ENCODE measurements at regions not wholly inside any gene's neighbourhood (a gene's known extent, or its start where the extent isn't known, plus 50 kb on each side); places are given as distances from the start of the nearest gene placed in this dataset.
"Not testable (repeated sequence)": the region's sequence is repeated elsewhere in the genome, so short reads cannot be mapped to it uniquely, and the experiment has no call there.

DNA sequence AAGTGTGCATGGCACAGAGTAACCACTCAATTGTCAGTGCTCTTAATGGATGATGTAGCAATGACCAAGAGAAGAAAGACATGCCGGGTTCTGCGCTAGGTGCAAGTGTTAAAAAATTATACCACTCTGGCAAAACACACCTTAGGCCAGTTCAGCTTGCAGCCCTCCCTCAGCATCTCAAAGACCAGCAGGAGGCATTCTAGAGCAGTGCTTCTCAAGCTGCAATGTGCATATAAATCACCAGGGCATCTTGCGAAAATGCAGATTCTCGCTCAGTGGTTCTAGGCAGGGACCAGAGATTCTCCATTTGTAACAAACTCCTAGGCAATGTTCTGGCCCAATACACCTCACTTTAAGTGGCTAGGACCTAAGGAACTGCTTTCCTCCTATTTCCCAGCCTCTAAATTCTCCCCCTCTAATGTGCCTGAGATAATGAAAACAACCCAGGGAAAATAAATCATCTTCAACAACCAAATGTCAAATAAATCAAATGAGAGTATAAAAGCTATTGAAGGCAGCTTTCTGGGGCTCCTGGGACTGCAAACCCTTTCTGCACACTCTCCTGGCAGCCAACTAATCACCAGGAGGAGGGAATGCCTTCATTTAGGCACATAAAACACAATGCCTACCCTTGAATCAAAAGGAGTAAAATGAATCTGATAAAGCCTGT is 337.2 kb upstream of the API5 start:
- DNase-seq (ENCODE audit: low read depth): no peak
- H3K4me3 ChIP-seq (ENCODE audit: control insufficient read depth, low read depth, low read length): no peak overlapping the region
- TF ChIP-seq, protein P1, sequence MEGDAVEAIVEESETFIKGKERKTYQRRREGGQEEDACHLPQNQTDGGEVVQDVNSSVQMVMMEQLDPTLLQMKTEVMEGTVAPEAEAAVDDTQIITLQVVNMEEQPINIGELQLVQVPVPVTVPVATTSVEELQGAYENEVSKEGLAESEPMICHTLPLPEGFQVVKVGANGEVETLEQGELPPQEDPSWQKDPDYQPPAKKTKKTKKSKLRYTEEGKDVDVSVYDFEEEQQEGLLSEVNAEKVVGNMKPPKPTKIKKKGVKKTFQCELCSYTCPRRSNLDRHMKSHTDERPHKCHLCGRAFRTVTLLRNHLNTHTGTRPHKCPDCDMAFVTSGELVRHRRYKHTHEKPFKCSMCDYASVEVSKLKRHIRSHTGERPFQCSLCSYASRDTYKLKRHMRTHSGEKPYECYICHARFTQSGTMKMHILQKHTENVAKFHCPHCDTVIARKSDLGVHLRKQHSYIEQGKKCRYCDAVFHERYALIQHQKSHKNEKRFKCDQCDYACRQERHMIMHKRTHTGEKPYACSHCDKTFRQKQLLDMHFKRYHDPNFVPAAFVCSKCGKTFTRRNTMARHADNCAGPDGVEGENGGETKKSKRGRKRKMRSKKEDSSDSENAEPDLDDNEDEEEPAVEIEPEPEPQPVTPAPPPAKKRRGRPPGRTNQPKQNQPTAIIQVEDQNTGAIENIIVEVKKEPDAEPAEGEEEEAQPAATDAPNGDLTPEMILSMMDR (IDR thresholded peaks at IDR 0.05; ENCODE audit: control insufficient read depth, insufficient read depth, low read depth, low read length, missing control alignments): no peak

- no peak for DNase-seq (ENCODE audit: low read depth)
- H3K4me3 ChIP-seq (ENCODE audit: control insufficient read depth, low read depth, low read length): no peak overlapping the region
- TF ChIP-seq, protein P1 (IDR thresholded peaks at IDR 0.05; ENCODE audit: control insufficient read depth, insufficient read depth, low read depth, low read length, missing control alignments): no peak
These were observed 336.6 kb upstream of the API5 start for GRCh38 chr11:42975180-42975529.

DNA sequence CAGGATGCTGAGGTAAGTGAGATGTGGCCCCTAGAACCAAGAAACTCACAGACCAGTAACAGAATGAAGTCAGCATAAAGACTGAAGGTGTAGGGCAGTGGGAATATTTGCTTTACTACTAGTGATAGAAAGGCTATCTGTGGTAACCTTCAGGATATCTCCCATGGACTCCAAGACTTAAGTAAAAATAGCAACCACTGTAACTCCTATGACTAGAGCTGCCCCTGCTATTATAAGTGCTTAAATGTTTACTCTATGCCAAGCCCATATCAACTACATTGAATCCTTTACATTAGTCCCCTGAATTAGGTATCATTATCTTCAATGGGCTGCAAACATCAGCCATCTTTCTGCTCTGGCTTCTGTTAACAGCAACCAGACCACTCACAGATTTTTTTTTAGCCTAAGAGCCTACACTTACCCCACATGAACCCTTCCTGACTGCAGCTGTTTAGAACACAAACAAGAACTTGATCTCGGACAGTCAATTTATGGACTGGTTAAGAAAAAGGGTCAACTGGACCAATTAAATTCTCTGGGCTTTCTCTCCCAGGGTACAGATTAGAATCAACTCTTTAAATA is 335.1 kb upstream of the API5 start:
- no peak for DNase-seq (ENCODE audit: low read depth)
- no peak overlapping the region for H3K4me3 ChIP-seq (ENCODE audit: control insufficient read depth, low read depth, low read length)
- TF ChIP-seq, protein P1 (IDR thresholded peaks at IDR 0.05; ENCODE audit: control insufficient read depth, insufficient read depth, low read depth, low read length, missing control alignments): no peak

- no peak for DNase-seq (ENCODE audit: low read depth)
- H3K4me3 ChIP-seq (ENCODE audit: control insufficient read depth, low read depth, low read length): no peak overlapping the region
- TF ChIP-seq, protein P1 (IDR thresholded peaks at IDR 0.05; ENCODE audit: control insufficient read depth, insufficient read depth, low read depth, low read length, missing control alignments): no peak
These were observed 319.2 kb upstream of the API5 start for GRCh38 chr11:42992594-42992993.

- DNase-seq (ENCODE audit: low read depth): no peak
- TF ChIP-seq, protein P1 (IDR thresholded peaks at IDR 0.05; ENCODE audit: control insufficient read depth, insufficient read depth, low read depth, low read length, missing control alignments): no peak
- H3K4me3 ChIP-seq (ENCODE audit: control insufficient read depth, low read depth, low read length): no peak overlapping the region
These were observed 315.1 kb upstream of the API5 start for GRCh38 chr11:42996421-42997307.

- DNase-seq (ENCODE audit: low read depth); H3K4me3 ChIP-seq (ENCODE audit: control insufficient read depth, low read depth, low read length): not testable (repeated sequence)
These were observed 306.9 kb upstream of the API5 start for GRCh38 chr11:43004879-43005278.

DNA sequence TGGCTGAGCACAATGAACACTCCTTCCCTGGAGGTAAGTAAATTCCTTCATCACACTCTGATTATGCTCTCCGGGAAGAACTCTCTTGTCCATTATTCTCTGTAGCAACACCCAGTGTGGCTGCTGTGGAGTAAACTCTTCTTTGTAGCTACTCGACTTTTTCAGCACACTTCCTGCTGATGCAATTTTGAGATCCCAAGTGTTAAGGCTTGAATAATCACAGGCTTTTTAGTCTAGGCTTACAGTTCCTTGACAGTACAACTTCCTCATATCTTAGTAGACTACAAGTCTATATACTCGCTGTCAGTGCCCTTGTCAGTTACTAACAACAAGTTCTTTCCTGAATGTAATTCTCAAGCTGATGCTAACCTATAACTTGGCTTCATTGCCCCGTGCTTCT is 301.8 kb upstream of the API5 start:
- no peak overlapping the region for H3K4me3 ChIP-seq (ENCODE audit: control insufficient read depth, low read depth, low read length)
- no peak for DNase-seq (ENCODE audit: low read depth)
- TF ChIP-seq, protein P1 (IDR thresholded peaks at IDR 0.05; ENCODE audit: control insufficient read depth, insufficient read depth, low read depth, low read length, missing control alignments): no peak

Measured in AG09309 (cell line).